ENCODE measurements at regions not wholly inside any gene's neighbourhood (a gene's known extent, or its start where the extent isn't known, plus 50 kb on each side); places are given as distances from the start of the nearest gene placed in this dataset.

DNA sequence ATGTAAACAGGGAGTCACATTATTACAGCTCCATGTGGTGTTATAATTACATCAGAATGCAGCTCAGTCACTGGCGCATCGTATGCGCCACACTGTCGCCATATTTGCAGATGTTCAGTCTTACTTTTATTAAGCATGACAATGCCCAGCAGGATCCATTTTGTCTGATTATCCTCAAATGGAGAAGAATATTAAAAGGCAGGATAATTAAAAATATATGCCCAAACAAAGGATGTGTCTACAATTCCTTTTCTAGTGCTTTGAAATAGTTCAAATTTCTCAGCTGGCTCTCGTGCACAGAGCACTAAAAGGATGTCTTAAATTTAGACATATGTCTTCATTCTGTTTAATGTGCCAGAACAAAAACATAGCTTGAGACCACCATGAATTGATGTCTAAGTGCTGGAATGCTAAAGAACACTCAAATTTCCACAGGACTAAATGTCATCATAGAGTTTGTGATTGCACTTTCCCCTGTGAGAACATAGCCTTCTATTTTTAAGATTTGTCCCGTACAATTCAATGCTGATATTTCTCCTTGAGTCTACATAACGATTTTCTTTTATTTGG is 168.0 kb downstream of the DKK1 start:
- H3K27me3 ChIP-seq, result no peaks in the 10 kb centered on the region
- H3K27ac ChIP-seq, result no peak overlapping the region
- no peaks in the 10 kb centered on the region for H3K9me3 ChIP-seq (replicated peaks in 1 of 11)
- H3K9ac ChIP-seq, result no peak overlapping the region
- no peak overlapping the region for H3K4me2 ChIP-seq
- no peaks in the 10 kb centered on the region for H4K20me1 ChIP-seq
- no peaks in the 10 kb centered on the region for H3K36me3 ChIP-seq
- H3K4me3 ChIP-seq, result no peak overlapping the region
- TF ChIP-seq Cebpa-rat (IDR thresholded peaks at IDR 0.05), result no peak
- H3K4me1 ChIP-seq, result peaks cover 0 to 16% (median 8%) of the 10 kb centered on the region in 10 experiments; a peak in 13 of 20 replicates

DNA sequence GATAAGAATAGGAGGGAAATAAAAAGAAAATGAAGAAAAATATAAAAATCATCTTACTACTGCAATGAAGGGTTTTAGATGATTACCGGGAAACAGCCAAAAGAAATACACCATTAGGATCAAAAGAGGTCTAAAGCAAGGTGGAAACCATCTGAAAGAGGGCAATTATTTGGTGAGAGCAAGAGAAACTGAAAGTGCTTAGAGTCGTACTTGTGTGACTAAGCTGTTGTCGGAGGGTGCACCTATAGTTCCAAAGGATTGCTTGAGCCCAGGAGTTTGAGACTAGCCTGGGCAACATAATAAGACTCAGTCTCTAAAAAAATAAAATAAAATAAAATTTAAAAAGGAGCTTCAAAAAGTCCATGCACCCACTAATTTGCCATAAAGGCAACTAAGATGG is 169.5 kb downstream of the DKK1 start:
- TF ChIP-seq Cebpa-rat (IDR thresholded peaks at IDR 0.05), result no peak
- H4K20me1 ChIP-seq, result no peaks in the 10 kb centered on the region
- no peaks in the 10 kb centered on the region for H3K27me3 ChIP-seq
- peak overlapping the region in 9 of 11 experiments; percentile 13 to 63 (median 44); a peak in 16 of 22 replicates for H3K4me2 ChIP-seq
- no peak overlapping the region for H3K4me3 ChIP-seq
- no peaks in the 10 kb centered on the region for H3K9me3 ChIP-seq (replicated peaks in 1 of 11)
- no peaks in the 10 kb centered on the region for H3K36me3 ChIP-seq
- peaks cover 0 to 24% (median 9%) of the 10 kb centered on the region in 10 experiments; a peak in 13 of 20 replicates for H3K4me1 ChIP-seq
- H3K9ac ChIP-seq, result no peak overlapping the region
- no peak overlapping the region for H3K27ac ChIP-seq

DNA sequence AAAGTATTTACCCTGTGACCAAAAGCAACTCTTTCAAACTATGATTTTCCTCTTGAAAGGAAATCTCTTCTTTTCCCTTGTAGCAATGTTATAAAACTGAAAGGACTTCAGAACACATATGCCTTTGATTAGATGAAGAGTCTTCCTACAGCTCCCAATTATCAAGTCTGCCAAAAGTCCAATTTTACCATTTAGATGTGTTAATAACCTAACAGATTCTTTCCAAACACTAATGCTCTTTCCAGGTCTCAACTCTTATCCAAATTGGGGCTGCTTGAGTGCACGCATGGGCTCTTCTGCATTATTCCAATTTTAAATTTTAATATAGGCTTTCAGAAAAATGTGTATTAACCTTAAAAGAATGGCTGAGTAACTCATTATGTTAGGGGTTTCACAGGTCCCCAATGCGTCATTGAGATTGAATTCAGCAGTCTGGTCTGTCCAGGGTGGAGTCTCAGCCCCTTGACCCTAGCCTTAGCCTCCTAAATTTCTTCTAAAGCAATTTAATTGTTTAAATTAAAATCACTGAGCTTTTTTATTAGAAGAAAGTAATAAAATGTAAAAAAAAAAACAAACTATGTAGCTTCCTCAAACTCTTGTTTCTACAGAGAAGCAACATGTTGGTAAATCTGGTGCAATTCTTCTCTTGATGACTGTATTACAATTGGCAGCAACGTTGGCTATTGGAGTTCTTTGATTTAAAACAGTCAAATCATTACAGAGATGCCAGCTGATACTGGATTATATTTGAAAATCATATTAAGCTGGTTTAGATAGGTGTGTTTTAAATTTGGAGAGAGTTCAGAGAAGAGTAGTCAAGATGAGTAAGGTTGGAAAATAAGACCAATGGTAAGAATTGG is 170.4 kb downstream of the DKK1 start:
- H3K9ac ChIP-seq, result no peak overlapping the region
- no peak for TF ChIP-seq Cebpa-rat (IDR thresholded peaks at IDR 0.05)
- no peaks in the 10 kb centered on the region for H3K27me3 ChIP-seq
- no peaks in the 10 kb centered on the region for H3K36me3 ChIP-seq
- no peak overlapping the region for H3K27ac ChIP-seq
- peak overlapping the region in 8 of 11 experiments; percentile 13 to 63 (median 49); a peak in 14 of 22 replicates for H3K4me2 ChIP-seq
- H3K9me3 ChIP-seq (replicated peaks in 1 of 11), result no peaks in the 10 kb centered on the region
- H3K4me1 ChIP-seq, result peaks cover 0 to 26% (median 11%) of the 10 kb centered on the region in 10 experiments; a peak in 13 of 20 replicates
- no peaks in the 10 kb centered on the region for H4K20me1 ChIP-seq
- H3K4me3 ChIP-seq, result no peak overlapping the region

DNA sequence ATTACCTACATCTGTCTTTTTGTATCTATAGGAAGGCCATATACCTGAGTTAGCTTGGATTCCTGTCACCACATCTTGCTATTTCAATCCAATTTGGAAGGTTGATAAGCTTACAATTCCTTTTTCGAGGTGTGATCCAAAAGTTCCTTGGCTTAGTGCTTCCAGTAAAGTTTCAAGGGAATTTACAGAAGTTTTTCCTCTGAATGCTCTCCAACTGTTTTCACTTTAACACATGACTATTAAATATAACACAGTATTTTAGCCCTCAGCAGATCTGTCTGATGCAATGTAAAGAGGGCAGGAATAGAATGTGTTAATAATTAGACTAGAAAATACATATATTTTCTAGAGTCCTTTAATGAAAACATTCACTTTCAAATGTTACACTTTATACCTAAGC is 171.4 kb downstream of the DKK1 start:
- TF ChIP-seq Cebpa-rat (IDR thresholded peaks at IDR 0.05), result no peak
- Histone ChIP-seq H3K27ac (no peak overlapping the region), H3K4me1 (peaks cover 0 to 26% (median 11%) of the 10 kb centered on the region in 10 experiments; a peak in 13 of 20 replicates)

DNA sequence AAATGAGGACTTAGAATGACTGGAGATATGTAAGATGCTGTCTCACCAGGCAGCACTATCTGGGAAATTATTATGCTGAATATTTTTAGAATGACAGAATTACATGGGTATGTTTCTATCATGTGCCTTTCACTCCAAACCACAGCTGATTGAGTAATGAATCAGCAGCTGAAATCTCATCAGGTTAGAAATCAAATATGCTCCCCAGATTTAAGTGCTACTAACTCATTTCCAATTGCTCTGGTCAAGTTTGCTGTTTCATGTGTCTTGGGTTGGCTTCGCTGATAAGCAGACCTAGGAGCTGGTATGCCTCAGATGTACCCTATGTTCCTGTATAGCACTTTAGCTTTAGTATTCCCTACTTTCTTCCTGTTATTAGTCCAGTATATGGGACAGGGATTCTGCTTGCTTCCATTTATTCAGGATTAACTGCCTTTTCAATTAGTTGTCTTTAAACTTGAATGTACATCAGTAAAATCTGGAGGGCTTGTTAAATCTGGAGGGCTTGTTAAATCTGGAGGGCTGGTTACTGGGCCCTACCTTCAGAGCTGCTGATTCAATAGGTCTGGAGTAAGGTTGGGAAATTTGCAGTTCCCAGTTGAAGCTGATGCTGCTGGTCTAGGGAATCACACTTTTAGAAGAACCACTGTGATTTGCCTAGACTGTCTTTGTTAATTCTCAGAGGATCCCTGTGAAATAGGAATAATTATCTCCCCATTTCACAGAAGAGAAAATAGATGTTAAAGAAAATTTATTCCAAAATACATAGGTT is 172.9 kb downstream of the DKK1 start:
- no peak overlapping the region for H3K27ac ChIP-seq
- H4K20me1 ChIP-seq, result no peaks in the 10 kb centered on the region
- TF ChIP-seq Cebpa-rat (IDR thresholded peaks at IDR 0.05), result no peak
- peak overlapping the region in 6 of 11 experiments; percentile 5 to 19 (median 12); a peak in 5 of 22 replicates for H3K4me2 ChIP-seq
- H3K4me1 ChIP-seq, result peaks cover 0 to 26% (median 11%) of the 10 kb centered on the region in 10 experiments; a peak in 13 of 20 replicates
- no peak overlapping the region for H3K4me3 ChIP-seq
- no peaks in the 10 kb centered on the region for H3K27me3 ChIP-seq
- H3K9me3 ChIP-seq (replicated peaks in 1 of 11), result no peaks in the 10 kb centered on the region
- H3K36me3 ChIP-seq, result no peaks in the 10 kb centered on the region
- H3K9ac ChIP-seq, result no peak overlapping the region

More for the DNA sequence above, 171.4 kb downstream of the DKK1 start:
- H3K9me3 ChIP-seq (replicated peaks in 1 of 11), result no peaks in the 10 kb centered on the region
- no peaks in the 10 kb centered on the region for H3K36me3 ChIP-seq
- H3K4me2 ChIP-seq, result no peak overlapping the region
- no peak overlapping the region for H3K9ac ChIP-seq
- H3K27me3 ChIP-seq, result no peaks in the 10 kb centered on the region
- no peaks in the 10 kb centered on the region for H4K20me1 ChIP-seq
- H3K4me3 ChIP-seq, result no peak overlapping the region

DNA sequence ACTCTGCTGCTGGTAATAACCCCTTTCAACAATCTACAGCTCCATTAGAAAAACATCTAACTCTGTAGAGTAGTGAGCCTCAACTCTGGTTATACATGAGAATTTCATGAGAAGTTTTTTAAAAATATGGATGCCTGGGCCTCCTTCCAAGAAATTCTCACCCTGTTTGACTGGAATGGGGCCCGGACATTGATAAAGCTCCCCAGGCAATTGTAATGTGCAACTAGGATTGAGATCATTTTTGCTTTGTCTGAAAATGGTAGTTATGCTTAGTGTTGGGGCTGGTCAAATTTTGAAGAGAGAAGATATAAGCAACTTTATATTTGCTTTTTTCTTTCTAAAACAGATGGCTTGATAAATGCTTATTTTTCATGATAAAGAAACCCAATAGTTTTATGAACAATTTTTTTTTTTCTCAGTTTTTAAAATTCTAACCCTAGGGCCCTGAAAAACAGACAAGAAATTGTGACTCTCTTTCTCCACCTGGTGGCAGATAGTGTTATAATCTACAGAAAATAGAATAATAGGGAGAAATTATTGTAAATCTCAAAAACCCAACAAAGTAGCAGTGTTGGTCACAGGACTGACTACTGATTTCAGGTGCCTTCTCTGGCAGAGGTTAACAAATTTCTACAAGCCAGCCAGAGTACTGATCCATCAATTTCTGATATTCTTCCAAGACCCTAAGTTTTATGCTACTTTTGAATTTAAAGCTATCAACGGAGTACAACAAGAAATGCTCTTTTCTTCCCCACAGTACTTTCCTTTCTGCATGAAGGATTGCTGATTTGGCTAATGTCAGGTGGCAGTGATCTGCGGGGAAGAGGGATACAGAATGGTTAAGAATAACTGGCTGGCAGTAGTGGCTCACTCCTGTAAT is 174.8 kb downstream of the DKK1 start:
- Histone ChIP-seq H4K20me1 (no peaks in the 10 kb centered on the region), H3K4me1 (peaks cover 0 to 20% (median 6%) of the 10 kb centered on the region in 10 experiments; a peak in 13 of 20 replicates), H3K36me3 (no peaks in the 10 kb centered on the region), H3K4me2 (no peak overlapping the region; a peak in 1 of 22 replicates), H3K27me3 (no peaks in the 10 kb centered on the region), H3K9me3 (replicated peaks in 1 of 11) (no peaks in the 10 kb centered on the region), H3K9ac (no peak overlapping the region), H3K4me3 (no peak overlapping the region), H3K27ac (no peak overlapping the region)
- no peak for TF ChIP-seq Cebpa-rat (IDR thresholded peaks at IDR 0.05)

DNA sequence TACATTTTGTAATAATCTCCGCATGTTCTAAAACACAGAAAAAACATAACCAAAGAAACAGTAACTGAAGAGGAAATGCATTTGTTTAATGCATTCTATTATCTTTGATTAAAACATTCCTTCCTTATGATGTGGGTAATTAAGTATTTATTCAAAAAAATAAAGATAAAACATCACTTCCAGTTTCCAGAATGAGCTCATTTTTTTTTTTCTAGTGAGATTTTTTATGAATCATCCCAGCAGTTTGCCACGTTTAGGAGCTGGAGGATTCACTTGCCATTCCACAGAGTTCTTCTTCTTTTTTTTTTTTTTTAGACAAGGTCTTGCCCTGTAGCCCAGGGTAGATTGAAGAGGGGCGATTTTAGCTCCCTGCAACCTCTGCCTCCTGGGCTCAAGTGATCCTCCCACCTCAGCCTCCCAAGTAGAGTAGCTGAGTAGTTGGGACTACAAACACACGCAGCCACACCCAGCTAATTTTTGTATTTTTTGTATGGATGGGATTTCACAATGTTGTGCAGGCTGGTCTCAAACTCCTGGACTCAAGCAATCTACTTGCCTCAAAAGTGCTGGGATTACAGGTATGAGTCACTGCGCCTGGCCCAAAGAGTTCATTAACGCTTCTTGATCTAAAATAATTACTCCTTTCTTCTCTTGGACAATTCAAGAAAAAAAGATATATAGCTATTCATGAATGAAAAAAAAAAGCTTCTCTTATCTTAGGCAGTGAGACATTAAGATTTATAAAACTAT is 177.3 kb downstream of the DKK1 start:
- no peak overlapping the region for H3K4me2 ChIP-seq
- no peaks in the 10 kb centered on the region; a peak in 1 of 22 replicates for H3K9me3 ChIP-seq (replicated peaks in 1 of 11)
- no peak overlapping the region for H3K27ac ChIP-seq
- no peaks in the 10 kb centered on the region for H4K20me1 ChIP-seq
- no peaks in the 10 kb centered on the region for H3K27me3 ChIP-seq
- no peak overlapping the region for H3K9ac ChIP-seq
- no peaks in the 10 kb centered on the region for H3K36me3 ChIP-seq
- no peak overlapping the region for H3K4me3 ChIP-seq
- TF ChIP-seq Cebpa-rat (IDR thresholded peaks at IDR 0.05), result no peak
- peaks cover 0 to 15% (median 4%) of the 10 kb centered on the region in 10 experiments; a peak in 9 of 20 replicates for H3K4me1 ChIP-seq

DNA sequence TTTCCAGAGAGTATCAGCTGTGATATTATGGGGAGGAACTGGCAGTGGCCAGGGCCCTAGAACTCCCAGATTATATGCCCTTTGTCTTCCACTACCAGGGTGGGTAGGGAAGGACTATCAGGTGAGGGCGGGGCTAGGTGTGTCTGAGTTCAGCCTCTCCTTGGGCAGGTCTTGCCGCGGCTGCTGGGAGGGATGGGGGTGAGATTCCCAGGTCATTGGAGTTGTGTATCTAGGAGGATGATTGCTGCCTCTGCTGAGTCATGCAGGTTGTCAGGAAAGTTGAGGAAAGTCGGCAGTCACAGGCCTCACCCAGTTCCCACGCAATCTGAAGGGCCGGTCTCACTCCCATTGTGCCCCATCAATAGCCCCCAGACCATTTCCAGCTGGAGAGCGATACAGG is 185.2 kb downstream of the DKK1 start:
- no peak for TF ChIP-seq Cebpa-rat (IDR thresholded peaks at IDR 0.05)
- H3K36me3 ChIP-seq, result peaks cover 0 to 6% (median 0%) of the 10 kb centered on the region in 11 experiments; a peak in 4 of 22 replicates

More for the DNA sequence above, 185.2 kb downstream of the DKK1 start:
- H3K27ac ChIP-seq, result no peak overlapping the region
- H3K4me2 ChIP-seq, result no peak overlapping the region
- H3K4me1 ChIP-seq, result no peaks in the 10 kb centered on the region
- no peak overlapping the region for H3K4me3 ChIP-seq
- H3K27me3 ChIP-seq, result no peaks in the 10 kb centered on the region
- no peak overlapping the region for H3K9ac ChIP-seq
- peaks cover 13 to 38% (median 31%) of the 10 kb centered on the region in 11 experiments for H3K9me3 ChIP-seq (replicated peaks in 1 of 11)
- H4K20me1 ChIP-seq, result no peaks in the 10 kb centered on the region
